ENCODE measurements at regions not wholly inside any gene's neighbourhood (a gene's known extent, or its start where the extent isn't known, plus 50 kb on each side); places are given as distances from the start of the nearest gene placed in this dataset.
"Not testable (repeated sequence)": the region's sequence is repeated elsewhere in the genome, so short reads cannot be mapped to it uniquely, and the experiment has no call there.

DNA sequence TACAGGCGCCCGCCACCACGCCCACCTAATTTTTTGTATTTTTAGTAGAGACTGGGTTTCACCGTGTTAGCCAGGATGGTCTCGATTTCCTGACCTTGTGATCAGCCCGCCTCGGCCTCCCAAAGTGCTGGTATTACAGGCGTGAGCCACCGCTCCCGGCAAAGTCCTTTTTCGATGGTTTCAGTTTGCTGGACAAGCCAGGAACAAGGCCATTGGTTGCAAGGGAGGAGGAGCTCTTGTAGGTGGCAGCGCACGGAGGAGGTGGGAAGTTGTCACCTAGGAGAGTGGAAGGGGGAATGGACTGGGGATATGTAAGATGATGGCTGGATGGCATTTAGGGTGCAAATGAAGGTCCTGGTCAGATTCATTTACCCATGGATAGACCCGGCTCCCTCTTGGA, 218.5 kb upstream of the ATP6AP2 start:
- not testable (repeated sequence) for DNase-seq

GRCh38 chrX:40360557-40360956, 220.2 kb upstream of the ATP6AP2 start:
- no peak for DNase-seq

- no peak for DNase-seq
These were observed 221.2 kb upstream of the ATP6AP2 start for GRCh38 chrX:40359593-40359992.

- no peak for DNase-seq
These were observed 221.8 kb upstream of the ATP6AP2 start for GRCh38 chrX:40358994-40359393.

DNA sequence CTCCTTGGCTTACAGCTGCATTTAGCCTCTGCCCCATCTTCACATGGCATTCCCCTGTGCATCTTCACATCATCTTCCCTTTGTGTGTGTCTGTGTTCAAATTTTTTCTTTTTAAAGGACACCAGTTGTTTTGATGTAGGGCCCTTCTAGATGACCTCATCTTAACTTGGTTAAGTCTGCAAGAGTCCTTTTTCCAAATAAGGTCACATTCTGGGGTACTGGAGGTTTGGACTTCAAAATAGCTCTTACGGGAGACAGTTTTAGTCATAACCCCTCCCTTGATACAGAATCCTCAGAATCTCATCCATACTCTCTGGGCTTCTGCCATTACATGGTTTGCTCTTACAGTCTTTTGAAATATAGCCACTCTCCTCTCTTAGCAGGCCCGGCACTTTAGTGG, 231.5 kb upstream of the ATP6AP2 start:
- no peak for DNase-seq

DNA sequence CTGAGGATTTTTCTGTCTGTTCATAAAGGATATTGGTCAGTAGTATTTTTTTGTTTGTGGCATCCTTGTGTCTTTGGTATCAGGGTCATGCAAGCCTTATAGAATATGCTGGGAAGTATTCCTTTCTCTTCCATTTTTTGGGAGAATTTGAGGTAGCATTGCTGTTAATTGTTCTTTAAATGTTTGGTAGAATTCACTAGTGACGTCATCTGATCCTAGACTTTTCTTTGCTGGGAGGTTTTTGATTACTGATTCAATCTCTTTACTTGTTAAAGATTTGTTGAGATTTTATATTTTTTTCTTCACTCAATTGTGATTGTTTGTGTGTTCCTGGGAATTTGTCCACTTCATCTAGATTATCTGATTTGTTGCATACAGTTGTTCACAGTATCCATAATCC, 234.4 kb upstream of the ATP6AP2 start:
- no peak for DNase-seq

DNA sequence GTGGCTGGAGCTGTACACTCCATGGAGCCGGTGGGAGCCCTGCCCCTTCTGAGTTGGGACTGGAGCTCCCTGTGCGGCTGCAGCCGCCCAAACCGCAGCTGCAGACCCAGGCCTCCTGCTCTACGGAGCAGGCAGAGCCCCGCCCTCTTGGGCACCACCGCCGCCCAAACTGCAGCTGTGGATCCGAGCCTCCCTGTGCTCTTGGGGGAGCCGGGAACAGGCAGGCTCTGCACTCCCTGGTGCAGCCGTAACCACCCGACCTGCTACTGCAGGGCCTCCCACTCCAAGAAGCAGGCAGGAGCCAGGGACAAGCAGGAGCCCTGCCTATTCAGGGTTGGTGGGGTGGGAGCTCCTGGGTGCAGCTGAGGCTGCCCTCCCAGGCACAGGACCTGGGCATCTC, 237.5 kb upstream of the ATP6AP2 start:
- DNase-seq, result no peak

GRCh38 chrX:40340116-40340515, 240.7 kb upstream of the ATP6AP2 start:
- no peak for DNase-seq

DNA sequence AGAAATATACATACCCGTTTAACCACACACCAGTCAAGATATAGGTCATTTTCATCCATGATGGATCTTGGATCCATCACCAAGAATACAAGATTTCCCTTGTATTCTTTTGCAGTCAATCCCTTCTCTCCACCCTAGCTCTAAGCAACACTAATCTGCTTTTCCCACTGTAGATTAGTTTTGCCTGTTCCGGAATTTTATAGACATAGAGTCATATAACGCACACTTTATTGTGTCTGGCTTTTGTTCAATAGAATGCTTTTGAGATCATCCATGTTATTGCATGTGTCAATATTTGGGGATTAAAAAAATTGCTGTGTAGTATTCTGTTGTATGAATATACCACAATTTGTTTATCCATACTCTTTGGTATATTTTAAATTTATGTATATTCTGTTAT, 235.6 kb upstream of the BCOR start:
- no peak for DNase-seq

DNA sequence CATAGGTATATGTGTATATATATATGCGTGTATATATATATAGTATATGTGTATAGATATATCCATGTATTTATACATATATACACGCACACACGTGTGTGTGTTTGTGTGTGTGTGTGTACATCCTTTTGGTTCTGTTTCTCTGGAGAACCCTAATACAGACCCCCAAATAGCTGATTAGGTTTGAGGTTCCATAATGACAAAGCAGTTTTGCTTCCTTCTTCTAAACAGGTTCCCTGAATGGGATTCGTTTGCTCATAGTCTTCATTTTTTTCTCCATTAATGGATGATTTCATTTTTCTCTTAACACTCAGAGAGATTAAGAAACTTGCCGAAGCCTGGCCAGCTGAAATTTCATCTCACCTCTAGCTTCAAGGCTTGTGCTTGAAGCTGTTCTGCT, 234.0 kb upstream of the BCOR start:
- DNase-seq, result no peak

- no peak for DNase-seq
These were observed 233.6 kb upstream of the BCOR start for GRCh38 chrX:40331353-40331752.

GRCh38 chrX:40329616-40330015, 231.9 kb upstream of the BCOR start:
- no peak for DNase-seq

GRCh38 chrX:40327085-40327484, 229.3 kb upstream of the BCOR start:
- DNase-seq, result no peak

- no peak for DNase-seq
These were observed 228.6 kb upstream of the BCOR start for GRCh38 chrX:40326186-40326965.

- no peak for DNase-seq
These were observed 227.4 kb upstream of the BCOR start for GRCh38 chrX:40325161-40325560.

DNA sequence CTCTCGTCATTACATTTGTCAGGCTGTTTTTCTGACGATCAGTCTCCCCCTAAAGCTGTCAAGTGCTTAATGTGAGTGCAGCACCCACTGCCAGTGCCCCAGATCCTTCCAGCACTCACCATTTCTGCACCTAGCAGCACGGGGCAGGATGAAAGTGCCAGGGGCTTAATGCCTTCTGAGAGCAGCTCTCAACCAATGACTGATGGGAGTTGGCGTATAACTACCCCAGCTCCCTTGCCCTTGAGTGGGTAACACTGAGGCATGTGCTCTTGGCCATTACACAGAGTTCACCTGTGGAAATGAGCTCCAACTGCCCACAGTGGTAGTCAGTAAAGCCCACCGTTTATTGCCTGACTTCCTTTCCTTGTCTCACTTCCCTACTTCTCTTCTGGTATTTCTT, 226.2 kb upstream of the BCOR start:
- DNase-seq, result no peak

DNA sequence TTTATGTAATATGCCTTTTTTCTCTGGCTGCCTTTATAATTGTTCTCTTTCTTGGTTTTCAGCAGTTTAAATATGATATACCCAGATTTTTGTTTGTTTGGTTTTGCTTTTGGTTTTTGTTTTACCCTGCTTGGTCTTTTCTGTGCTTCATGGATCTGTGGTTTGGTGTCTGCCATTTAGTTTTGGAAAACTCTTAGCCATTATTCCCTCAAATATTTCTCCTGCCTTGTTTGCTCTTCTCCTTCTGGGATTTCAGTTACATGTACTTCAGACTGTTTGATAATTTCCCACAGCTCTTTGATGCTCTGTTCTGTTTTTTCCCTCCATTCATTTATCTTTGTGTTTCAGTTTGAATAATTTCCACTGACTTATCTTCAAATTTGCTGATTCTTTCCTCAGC, 223.1 kb upstream of the BCOR start:
- no peak for DNase-seq

GRCh38 chrX:40318801-40319200, 221.0 kb upstream of the BCOR start:
- no peak for DNase-seq

DNA sequence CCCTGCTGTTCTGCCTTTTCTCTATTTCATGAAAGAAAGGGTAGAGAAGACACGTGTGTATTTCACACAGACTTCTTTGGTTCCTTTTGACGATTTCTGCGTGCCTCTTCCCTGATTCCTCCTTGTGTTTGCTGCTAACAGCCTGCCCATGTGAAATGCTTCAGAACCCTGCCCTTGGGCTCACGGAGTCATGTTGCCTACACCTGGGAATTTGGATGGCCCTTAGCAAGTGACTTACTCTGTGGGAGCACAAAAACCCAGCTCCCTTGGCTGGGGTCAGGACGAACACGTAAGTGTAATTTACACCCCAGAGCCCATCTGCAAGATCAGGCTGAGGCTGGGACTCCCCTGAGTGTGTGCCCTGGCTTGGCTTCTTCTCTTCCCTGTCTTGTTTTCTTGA, 220.3 kb upstream of the BCOR start:
- no peak for DNase-seq

DNA sequence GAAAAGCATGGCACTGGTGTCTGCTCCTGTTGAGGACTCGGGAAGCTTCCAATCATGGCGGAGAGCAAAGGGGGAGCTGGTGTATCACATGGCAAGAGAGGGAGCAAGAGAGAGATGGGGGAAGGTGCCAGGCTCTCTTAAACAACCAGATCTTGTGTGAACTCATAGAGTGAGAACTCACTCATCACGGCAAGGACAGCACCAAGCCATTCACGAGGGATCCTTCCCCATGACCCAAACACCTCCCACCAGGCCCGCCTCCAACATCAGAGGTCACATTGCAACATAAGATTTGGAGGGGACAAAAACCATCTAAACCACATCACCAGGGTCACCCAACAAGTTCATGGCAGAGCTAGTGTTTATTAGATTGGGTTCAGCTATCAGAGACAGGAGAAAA, 218.7 kb upstream of the BCOR start:
- no peak for DNase-seq

DNA sequence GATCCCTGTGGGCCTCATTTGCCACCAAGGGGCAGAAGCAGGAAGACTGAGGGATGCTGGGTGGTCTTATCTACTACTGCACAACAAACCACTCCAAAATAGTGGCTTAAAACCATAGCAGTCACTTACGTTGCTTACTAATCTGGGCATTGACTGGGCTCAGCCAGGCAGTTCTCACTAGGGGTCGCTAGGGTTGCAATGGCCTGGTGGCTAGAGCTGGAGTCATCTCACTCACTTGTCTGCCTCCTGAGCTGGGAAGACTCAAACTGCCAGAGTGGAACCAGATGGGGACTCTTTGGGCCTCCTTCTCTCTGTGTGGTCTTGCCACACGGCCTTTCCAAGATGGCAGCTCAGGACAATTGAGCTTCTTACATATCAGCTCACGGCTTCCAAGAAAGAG, 216.3 kb upstream of the BCOR start:
- no peak for DNase-seq

GRCh38 chrX:40313269-40313668, 215.5 kb upstream of the BCOR start:
- DNase-seq, result no peak

GRCh38 chrX:40310447-40310846, 212.7 kb upstream of the BCOR start:
- no peak for DNase-seq

DNA sequence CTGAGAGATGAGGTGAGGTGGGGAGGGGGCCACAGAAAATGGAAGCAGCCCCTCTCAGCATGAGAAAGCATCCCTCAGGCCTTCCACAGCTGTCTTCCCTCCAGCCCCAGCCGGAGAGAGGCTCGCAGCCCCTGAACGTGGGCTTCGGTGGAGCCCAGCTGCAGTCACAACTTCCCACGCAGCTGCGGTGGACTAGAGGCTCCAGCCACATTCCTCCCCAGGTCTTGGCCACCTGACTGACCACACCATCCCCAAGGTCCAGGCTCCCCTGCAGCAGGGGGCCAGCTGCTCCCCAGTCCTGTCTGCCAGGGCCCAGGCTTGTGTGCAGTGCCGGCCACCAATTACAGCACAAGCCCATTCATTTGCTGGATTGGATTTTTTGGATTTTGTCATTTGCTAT, 212.3 kb upstream of the BCOR start:
- DNase-seq, result no peak

GRCh38 chrX:40307871-40308270, 210.1 kb upstream of the BCOR start:
- DNase-seq, result no peak

DNA sequence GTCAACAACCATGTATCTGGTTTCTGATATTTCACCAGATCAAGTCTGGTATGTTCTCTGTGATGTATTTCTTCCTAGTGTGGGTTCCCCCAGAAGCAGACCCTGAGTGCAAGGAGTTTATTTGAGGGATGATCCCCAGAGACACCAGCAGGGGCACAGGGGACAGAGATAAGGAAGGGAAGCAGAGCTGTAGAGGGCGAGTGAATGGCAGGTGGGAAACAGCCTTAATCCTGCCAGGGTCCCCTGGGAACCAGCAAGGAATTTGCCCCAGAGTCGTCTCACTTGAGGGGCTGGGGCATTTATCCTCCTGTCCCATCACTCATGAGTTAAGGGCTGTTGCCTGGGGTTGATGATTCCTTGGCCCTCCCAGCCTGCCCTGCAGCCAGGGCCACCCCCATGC, 206.4 kb upstream of the BCOR start:
- no peak for DNase-seq
